DMS53 treated with DMSO at 0.1 percent for 48 hours (cell line): ENCODE measurements at regions not wholly inside any gene's neighbourhood (a gene's known extent, or its start where the extent isn't known, plus 50 kb on each side); places are given as distances from the start of the nearest gene placed in this dataset.
A peak's percentile ranks its signal among the peaks of the same experiment; 100 is the strongest.
"Not testable (repeated sequence)": the region's sequence is repeated elsewhere in the genome, so short reads cannot be mapped to it uniquely, and the experiment has no call there.

ENCODE experiments used
- DNase-seq: peaks from one replicate; lab custom pipeline; 2025; ENCODE audit not compliant: unreplicated experiment; lab: John Stamatoyannopoulos, UW

GRCh38 chr17:73838815-73839214 lies 194.6 kb upstream of the SDK2 start:
- DNase-seq = no peak

DNA sequence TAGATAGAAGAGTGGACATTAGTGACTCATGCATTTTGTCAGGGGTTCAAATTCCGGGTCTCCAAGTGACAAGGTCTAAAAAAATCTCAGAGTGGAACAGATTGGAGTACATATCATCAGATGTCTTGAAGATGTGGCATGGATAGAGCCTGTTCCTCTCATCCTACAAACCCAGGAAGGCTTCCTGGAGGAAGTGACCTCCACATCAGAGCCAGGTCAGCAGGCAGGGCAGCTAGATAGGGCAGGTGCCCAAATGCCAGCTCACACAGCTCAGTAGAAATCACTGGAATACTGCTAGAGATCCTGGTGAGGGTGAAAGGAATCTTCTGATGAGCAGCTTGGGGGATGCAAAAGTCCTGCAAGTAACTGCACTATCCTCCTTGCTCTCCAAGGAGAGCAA lies 196.6 kb upstream of the SDK2 start:
- no peak for DNase-seq

DNA sequence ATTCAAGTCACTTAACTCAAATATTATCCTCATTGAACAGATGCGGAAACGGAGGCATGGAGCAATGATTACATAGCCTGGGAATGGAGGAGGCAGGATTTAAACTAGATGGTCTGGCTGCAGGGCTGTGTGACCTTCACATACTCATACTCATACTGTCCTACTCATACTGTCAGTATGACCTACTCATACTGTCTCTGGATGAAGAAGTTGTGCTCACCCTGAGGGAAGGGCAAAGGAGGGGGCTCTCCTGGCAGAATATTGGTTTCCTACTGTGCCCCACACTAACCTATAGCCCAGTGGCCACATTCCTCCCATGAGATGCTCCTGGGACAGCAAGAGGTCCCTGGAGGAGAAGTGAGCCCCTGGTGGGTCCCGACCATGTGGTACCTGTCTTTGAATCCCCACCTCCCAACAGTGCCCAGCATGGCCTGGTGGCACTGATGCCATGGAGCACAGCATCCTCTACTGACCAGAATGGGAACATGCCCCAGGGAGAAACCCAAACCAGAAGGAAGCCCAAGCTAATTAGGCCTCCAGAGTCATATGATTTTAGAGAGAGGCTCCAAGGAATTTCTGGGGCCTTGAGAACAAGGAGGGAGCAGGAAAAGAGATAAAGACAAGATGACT lies 197.3 kb upstream of the SDK2 start:
- peak; percentile 36 for DNase-seq

- no peak for DNase-seq
These were observed 203.7 kb upstream of the SDK2 start for GRCh38 chr17:73847952-73848351.

DNA sequence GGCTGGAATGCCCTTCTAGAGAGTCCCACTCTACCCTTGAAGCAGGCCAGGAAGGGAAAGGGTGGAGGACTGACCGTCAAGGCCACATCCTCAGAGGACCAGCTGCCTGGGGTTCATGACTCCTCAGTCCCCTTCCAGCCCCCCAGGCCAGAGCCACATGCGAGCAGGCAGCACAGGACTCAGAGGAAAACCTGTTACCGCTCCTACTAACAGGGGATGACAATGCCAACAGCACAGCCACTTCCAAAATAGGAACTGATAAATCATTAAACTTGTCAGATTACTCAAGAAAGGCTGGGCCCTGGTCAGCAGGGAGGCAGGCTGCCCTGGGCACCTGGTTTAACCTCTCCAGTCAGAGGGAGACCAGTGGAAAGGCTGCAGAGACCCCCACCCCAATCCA lies 206.2 kb upstream of the SDK2 start:
- DNase-seq = no peak

- no peak for DNase-seq
These were observed 206.8 kb upstream of the SDK2 start for GRCh38 chr17:73851091-73851490.

GRCh38 chr17:73851921-73852320 lies 207.7 kb upstream of the SDK2 start:
- no peak for DNase-seq

DNA sequence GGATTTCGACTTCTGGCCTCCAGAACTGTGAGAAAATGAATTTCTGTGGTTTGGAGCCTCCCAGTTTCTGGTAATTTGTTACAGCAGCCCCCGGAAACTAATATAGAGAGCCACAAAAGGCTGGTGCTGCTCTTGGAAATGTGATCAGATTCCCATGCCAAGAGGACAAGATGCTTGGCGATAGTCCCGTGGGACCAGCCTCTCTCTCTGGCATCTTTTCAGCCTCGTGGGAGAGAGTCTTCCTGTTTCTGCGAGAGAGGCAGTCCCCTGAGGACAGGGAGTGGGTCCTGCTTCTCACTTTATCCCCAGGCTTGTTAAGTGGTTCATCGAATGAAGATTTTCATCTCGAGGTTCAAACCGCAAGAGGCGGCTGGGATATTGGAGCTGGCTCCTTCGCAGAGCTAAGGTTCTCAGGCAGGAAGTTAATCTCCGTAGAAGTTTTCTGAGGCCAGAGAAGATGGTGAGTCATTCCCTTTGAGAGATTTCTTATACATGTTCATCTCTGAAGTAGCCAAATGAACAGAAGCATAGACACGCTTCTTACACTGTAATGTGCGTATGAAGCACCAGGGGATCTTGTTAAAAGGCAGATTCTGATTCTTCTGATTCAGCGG lies 211.6 kb upstream of the SDK2 start:
- no peak for DNase-seq

DNA sequence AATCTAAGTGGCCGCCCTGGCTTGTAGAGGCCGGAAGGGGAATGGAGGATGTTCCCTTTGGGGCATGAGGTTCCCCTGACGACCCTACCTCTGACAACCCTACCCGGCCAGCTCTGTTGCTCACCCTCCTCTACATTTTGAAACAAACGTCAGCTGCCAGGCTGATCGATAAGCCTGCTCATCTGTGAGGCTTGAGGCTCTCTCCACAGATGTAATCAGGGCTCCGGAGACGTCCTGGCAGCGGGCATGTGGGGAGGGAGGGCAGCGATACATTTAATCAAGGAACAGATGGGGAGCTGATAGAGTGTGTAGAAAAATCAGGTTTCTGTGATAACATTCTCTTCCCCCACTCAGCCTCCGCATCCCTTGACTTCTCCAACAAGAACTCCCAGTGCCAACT lies 212.3 kb upstream of the SDK2 start:
- DNase-seq = no peak

DNA sequence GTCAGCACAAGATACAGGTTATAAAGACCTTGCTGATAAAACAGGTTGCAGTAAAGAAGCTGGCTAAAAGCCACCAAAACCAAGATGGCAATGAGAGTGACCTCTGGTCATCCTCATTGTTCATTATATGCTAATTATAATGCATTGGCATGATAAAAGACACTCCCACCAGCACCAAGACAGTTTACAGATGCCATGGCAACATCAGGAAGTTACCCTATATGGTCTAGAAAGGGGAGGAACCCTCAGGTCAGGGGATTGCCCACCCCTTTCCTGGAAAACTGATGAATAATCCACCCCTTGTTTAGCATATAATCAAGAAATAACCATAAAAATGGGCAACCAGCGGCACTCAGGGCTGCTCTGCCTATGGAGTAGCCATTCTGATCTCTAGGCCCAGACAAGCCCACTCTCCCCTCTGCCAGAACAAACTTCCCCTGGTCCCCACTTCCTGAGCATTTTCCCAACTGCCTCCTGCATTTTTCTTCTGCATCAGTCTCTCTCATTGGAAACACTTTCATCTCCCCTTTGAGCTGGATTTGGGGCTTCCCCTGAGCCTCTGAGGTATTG lies 215.3 kb upstream of the SDK2 start:
- not testable (repeated sequence) for DNase-seq

DNA sequence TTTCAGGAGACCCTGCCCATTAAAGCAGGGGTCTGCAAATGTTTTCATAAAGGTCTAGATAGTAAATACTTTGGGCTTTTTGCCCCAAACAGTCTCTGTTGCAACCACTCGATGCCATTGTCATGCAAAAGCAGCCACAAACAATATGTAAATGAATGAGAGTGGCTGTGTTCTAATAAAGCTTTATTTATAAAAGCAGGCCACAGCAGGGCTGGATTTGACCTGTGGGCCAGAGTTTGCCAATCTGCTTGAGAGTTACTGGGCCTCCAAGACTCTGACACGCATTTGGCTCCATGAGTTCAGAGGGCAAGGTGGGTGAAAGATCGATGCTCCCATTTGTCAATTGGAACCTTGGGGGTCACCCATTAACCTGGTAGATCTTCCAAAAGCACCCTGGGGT lies 217.3 kb upstream of the SDK2 start:
- DNase-seq = no peak

GRCh38 chr17:73863761-73864535 lies 219.7 kb upstream of the SDK2 start:
- DNase-seq = no peak

GRCh38 chr17:73865831-73866230 lies 221.6 kb upstream of the SDK2 start:
- no peak for DNase-seq

GRCh38 chr17:73867056-73867455 lies 222.8 kb upstream of the SDK2 start:
- no peak for DNase-seq

GRCh38 chr17:73870068-73870467 lies 225.8 kb upstream of the SDK2 start:
- DNase-seq = no peak

DNA sequence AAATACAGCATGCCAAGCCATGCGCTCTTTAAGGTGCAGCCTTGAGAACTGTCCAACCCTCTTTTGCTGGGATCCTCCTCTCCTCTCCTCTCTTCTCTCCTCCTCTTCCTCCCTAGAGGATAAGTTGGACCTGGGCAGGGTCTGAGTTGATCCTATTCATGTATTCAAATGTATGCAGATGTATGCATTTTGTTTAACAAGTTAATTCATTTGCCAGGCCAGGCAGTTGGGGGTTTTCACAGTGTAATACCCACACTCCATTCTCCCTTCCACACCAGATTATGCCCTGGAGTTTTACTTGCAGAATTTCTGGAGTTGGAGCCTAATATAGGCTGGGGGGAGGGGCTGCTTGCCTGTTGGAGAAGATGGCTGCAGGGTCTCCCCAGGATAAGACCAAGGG lies 226.2 kb upstream of the SDK2 start:
- no peak for DNase-seq

DNA sequence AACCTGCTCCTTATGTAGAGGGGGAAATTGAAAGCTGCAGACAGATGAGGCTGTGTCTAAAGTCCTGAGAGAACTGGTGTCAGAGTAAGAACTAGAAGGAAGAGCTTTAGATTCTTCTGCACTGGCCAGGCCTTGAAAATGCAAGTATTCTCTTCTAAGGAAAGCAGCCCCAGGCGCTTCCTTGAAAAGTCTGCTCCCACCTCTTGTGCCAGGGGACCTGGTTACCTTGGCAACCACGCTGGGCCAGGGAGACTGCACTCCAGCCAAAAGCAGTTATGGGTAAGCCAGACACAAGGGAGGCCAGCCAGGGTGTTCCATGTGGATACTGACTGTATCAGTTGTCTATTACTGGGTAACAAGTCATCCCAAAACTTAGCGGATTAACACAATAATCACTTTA lies 228.6 kb upstream of the SDK2 start:
- no peak for DNase-seq

DNA sequence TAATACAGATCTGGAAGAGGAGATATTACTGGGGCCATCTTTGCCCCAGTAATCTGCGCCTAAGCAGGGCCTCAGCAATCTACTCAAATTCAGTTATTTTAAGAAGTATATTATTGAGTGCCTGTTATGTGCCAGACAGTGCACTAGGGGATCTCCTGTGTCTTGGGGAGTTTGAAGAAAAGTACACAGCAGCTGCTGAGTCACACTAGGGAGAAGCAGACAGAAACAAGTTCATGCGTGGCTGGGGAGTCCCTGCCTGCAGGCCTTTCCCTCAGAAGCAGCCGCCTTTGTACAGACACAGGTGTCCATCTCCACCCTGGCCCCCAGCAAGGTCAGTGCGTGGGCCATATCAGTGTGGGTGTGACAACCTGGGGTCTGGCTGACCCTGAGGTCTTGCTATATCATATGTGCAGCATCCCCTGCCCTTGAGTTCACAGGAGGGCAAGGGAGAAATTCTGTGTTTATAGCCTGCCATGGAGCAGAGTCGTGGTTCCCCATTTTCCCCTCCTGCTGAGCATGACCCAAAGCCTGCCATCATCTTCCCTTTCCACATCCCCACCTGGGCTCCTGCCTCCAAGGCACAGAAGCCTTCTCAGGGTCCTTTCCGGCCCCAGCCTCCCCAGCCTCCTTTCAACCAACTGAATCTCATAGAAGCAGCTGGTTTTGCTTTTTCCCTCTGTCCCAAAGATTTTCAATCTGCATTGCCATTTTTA lies 229.9 kb upstream of the SDK2 start:
- no peak for DNase-seq

DNA sequence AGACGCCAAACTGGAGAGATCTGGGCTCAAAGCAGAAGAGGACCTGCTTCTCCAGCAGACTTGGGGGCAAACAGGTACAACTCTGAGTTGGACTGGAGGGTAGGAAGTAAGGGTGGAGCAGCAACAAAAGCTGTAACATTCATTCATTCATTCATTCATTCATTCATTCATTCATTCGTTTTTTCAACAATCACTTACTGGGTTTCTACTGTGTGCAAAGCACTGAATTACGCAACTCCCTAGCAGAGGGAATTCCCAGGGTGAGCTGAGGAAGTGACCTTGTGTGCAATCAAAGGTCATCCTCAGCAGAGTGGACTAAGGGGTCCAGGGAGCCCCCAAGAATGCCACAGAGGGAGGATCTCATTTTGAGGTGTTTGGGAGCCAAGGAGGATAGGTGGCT lies 231.1 kb upstream of the SDK2 start:
- DNase-seq = no peak

DNA sequence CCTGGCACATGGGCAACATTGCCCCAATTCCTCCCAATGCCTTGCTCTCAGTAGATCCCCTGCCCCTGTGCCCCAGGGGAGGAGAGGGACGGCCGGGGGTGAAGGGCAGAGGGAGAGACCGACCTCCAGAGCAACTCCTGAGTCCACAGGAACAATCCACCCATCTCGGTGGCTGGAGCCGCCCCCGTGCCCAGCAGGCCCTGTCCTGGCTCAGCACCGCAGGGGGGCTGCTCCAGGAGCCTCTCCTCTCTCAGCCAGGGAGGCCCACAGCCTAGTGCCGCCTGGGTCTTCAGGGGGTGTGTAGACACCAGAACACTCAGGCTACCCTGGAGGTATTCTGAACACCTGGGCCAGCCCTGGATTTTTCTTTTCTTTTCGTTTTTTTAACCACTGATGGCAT lies 233.7 kb upstream of the SDK2 start:
- no peak for DNase-seq

- DNase-seq = no peak
These were observed 234.7 kb upstream of the SDK2 start for GRCh38 chr17:73878923-73879322.

- no peak for DNase-seq
These were observed 235.7 kb upstream of the SDK2 start for GRCh38 chr17:73879987-73880386.
